ENCODE measurements at regions not wholly inside any gene's neighbourhood (a gene's known extent, or its start where the extent isn't known, plus 50 kb on each side); places are given as distances from the start of the nearest gene placed in this dataset.

DNA sequence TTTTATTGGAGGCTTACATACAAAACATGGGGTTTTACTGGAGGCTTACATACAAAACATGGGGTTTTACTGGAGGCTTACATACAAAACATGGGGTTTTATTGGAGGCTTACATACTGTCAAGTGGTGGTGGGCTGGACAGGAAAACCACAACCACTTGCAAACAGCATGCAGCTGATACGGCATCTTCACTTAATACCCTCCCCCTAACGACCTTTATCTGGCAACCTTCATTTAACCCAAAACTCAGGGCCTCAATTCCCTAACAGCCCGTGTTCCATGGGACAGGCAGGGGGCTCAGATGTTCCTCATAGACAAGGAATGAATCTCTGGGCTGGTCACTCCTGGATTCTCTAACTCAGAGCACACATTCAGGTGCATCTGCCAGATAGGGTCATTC lies 137.1 kb downstream of the CD47 start:
- POLR2A ChIA-PET (ENCODE audit: low non-redundant PET) = no interaction called here
- DNase-seq (ENCODE audit: low spot score) = no peak
- H3K27ac ChIP-seq = no peak overlapping the region
- TF ChIP-seq, protein P1, sequence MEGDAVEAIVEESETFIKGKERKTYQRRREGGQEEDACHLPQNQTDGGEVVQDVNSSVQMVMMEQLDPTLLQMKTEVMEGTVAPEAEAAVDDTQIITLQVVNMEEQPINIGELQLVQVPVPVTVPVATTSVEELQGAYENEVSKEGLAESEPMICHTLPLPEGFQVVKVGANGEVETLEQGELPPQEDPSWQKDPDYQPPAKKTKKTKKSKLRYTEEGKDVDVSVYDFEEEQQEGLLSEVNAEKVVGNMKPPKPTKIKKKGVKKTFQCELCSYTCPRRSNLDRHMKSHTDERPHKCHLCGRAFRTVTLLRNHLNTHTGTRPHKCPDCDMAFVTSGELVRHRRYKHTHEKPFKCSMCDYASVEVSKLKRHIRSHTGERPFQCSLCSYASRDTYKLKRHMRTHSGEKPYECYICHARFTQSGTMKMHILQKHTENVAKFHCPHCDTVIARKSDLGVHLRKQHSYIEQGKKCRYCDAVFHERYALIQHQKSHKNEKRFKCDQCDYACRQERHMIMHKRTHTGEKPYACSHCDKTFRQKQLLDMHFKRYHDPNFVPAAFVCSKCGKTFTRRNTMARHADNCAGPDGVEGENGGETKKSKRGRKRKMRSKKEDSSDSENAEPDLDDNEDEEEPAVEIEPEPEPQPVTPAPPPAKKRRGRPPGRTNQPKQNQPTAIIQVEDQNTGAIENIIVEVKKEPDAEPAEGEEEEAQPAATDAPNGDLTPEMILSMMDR (conservative IDR thresholded peaks at IDR 0.05; ENCODE audit: low read depth) = no peak
- CTCF ChIA-PET = no interaction called here

DNA sequence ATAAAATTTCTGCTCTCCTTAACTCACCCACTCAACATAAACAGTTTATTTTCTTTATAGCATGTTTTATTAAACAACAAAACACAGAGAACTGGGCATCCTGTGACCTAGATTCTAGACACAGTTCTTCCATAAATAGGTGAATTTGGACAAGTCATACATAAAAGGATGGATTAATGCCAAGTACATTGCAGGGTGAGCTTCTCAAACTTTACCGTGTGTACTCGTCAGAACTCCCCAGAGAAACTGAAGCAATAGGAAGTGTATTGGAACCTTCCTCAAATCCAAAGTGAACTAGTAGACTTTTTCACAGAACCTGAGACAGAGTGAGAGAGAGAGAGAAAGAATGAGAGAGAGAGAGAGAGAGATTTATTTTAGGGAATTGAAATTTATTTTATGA lies 139.7 kb downstream of the CD47 start:
- H3K27ac ChIP-seq = no peak overlapping the region
- ChIA-PET CTCF (interaction anchor here (0.7 kb wide), 1 partner anchor 18 kb away, joined by 3 read pairs; no protein-coding TSS in a partner anchor), POLR2A (ENCODE audit: low non-redundant PET) (no interaction called here)
- DNase-seq (ENCODE audit: low spot score) = no peak
- TF ChIP-seq, protein P1 (conservative IDR thresholded peaks at IDR 0.05; ENCODE audit: low read depth) = no peak

DNA sequence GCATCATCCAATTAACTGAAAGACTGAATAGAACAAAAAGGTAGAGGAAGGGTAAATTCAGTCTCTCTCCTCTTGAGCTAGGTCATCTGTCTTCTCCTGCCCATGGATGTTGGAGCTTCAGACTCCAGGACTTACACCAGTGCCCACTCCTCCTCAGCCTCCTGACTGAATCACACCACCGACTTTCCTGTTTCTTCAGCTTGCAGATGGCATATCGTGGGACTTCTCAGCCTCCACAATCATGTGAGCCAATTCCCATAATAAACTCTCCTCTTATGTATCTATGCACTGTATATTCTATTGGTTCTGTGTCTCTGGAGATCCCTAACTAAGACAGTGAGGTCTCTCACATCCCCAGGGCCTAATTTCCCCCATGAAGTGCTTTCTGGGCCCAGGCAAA lies 140.4 kb downstream of the CD47 start:
- ChIA-PET POLR2A (ENCODE audit: low non-redundant PET) (no interaction called here), CTCF (interaction anchor here (0.9 kb wide), 1 partner anchor 23 kb away, joined by 5 read pairs; no protein-coding TSS in a partner anchor)
- H3K27ac ChIP-seq = no peak overlapping the region
- DNase-seq (ENCODE audit: low spot score) = no peak
- TF ChIP-seq, protein P1 (conservative IDR thresholded peaks at IDR 0.05; ENCODE audit: low read depth) = no peak

DNA sequence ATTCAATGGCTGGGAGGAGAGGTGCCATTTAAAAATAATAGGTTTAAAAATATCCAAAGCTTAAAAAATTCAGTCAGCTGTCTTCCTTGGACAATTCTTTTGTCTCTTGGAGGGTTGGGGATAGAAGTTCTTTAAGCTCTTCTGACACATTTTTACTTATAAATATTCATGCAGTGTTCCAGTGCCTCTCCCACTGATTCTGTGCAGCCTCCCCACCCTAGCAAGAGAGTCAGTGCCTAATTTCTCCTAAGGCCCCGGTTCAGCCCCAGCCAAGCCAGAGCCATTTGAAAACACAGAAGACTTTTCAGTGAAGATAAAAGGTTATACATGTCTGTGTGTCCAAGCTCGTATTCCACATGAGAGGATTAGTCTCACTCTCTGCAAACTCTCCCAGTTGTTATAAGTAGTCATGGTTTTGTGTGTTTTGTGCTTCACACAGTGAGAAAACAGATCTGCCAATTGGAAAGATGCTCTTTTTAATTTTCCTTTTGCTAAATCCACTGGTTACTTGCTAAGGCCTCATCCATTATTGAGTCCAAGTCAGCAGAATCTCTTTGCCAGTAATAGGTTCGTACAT lies 141.3 kb downstream of the CD47 start:
- no peak for DNase-seq (ENCODE audit: low spot score)
- CTCF ChIA-PET = no interaction called here
- no peak overlapping the region for H3K27ac ChIP-seq
- POLR2A ChIA-PET (ENCODE audit: low non-redundant PET) = no interaction called here
- TF ChIP-seq, protein P1 (conservative IDR thresholded peaks at IDR 0.05; ENCODE audit: low read depth) = no peak

DNA sequence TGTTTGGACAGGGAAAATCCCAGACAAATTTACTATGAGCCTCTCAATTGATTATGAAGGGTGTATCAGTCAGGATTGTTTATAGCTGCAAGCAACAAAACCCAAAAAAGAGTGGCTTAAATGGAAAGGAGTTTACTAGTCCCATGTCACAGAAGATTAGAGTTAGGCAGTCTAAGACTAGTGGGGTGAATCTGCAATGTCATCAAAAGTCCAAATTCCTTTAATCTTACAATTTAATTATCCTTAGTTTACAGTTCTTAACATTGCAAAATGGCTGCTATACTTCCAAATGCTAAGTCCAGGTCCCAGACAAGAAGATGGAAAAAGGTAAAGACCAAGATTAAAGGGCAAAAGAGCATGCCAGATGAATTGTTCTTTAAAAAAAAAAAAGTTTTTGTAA lies 143.6 kb downstream of the CD47 start:
- CTCF ChIA-PET = no interaction called here
- DNase-seq (ENCODE audit: low spot score) = no peak
- no peak overlapping the region for H3K27ac ChIP-seq
- TF ChIP-seq, protein P1 (conservative IDR thresholded peaks at IDR 0.05; ENCODE audit: low read depth) = no peak
- POLR2A ChIA-PET (ENCODE audit: low non-redundant PET) = no interaction called here

DNA sequence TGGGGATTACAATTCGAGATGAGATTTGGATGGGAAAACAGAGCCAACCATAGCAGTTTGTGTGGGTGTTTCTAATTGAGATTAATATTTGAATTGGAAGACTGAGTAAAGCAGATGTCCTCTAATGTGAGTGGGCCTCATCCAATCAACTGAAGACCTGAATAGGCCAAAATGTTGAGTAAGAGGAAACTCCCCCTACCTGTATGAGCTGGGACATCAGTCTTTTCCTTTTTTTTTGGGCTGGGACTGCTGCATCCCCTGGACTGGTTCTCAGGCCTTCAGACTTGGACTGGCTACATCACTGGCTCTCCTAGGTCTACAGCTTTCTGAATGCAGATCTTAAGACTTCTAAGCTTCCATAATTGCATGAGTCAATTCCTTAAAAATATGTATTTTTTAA lies 144.1 kb downstream of the CD47 start:
- POLR2A ChIA-PET (ENCODE audit: low non-redundant PET) = no interaction called here
- TF ChIP-seq, protein P1 (conservative IDR thresholded peaks at IDR 0.05; ENCODE audit: low read depth) = no peak
- DNase-seq (ENCODE audit: low spot score) = no peak
- CTCF ChIA-PET = interaction anchor here (0.7 kb wide), 1 partner anchor 38 kb away, joined by 4 read pairs; no protein-coding TSS in a partner anchor
- no peak overlapping the region for H3K27ac ChIP-seq
